Osteocyte (in vitro differentiated cells): ENCODE measurements at regions not wholly inside any gene's neighbourhood (a gene's known extent, or its start where the extent isn't known, plus 50 kb on each side); places are given as distances from the start of the nearest gene placed in this dataset.

Experiments used
- DNase-seq: peaks from one replicate; pipeline ENCODE4 v3.0.0; 2021; ENCODE audit warnings: mixed read lengths; ENCODE audit not compliant: unreplicated experiment; ENCODE audit errors: extremely low spot score
- H3K27ac Mint-ChIP-seq: one replicate; pipeline ENCODE4 v1.8.0; 2021; ENCODE audit warnings: mild to moderate bottlenecking, mixed read lengths; ENCODE audit not compliant: unreplicated experiment
- H3K27me3 Mint-ChIP-seq: one replicate; pipeline ENCODE4 v1.8.0; 2021; ENCODE audit warnings: mixed read lengths; ENCODE audit not compliant: unreplicated experiment
- H3K36me3 Mint-ChIP-seq: one replicate; pipeline ENCODE4 v1.8.0; 2021; ENCODE audit warnings: mixed read lengths; ENCODE audit not compliant: unreplicated experiment
- H3K4me1 Mint-ChIP-seq: one replicate; pipeline ENCODE4 v1.8.0; 2021; ENCODE audit warnings: mixed read lengths; ENCODE audit not compliant: unreplicated experiment
- H3K4me3 Mint-ChIP-seq: one replicate; pipeline ENCODE4 v1.8.0; 2021; ENCODE audit warnings: mild to moderate bottlenecking, moderate library complexity, mixed read lengths; ENCODE audit not compliant: unreplicated experiment
- H3K9me3 Mint-ChIP-seq: one replicate; pipeline ENCODE4 v1.8.0; 2021; ENCODE audit warnings: mixed read lengths; ENCODE audit not compliant: unreplicated experiment
- CTCF ChIP-seq: fragments of 200-600 bp; sonication (generic); IDR thresholded peaks from 2 replicates; pipeline ENCODE4 v1.5.0; 2021; ENCODE audit warnings: antibody characterized with exemption, mild to moderate bottlenecking, moderate library complexity

- Mint-ChIP-seq H3K27ac (no peak overlapping the region), H3K4me3 (no peak overlapping the region), H3K4me1 (no peaks in the 10 kb centered on the region), H3K36me3 (no peaks in the 10 kb centered on the region), H3K9me3 (no peaks in the 10 kb centered on the region), H3K27me3 (no peaks in the 10 kb centered on the region)
- no peak for TF ChIP-seq CTCF
- DNase-seq, result no peak
Observed at GRCh38 chr6:192313-192664, 100.0 kb upstream of the DUSP22 start.

- no peak overlapping the region for H3K27ac Mint-ChIP-seq
- H3K36me3 Mint-ChIP-seq, result no peaks in the 10 kb centered on the region
- H3K4me3 Mint-ChIP-seq, result no peak overlapping the region
- H3K9me3 Mint-ChIP-seq, result no peaks in the 10 kb centered on the region
- TF ChIP-seq CTCF, result no peak
- no peaks in the 10 kb centered on the region for H3K27me3 Mint-ChIP-seq
- no peak for DNase-seq
- no peaks in the 10 kb centered on the region for H3K4me1 Mint-ChIP-seq
Observed at GRCh38 chr6:193180-193579, 99.1 kb upstream of the DUSP22 start.

GRCh38 chr6:193773-194310 is 98.4 kb upstream of the DUSP22 start:
- H3K27me3 Mint-ChIP-seq, result no peaks in the 10 kb centered on the region

GRCh38 chr6:195861-196360 is 96.4 kb upstream of the DUSP22 start:
- H3K9me3 Mint-ChIP-seq, result no peaks in the 10 kb centered on the region
- no peak for DNase-seq
- H3K36me3 Mint-ChIP-seq, result no peaks in the 10 kb centered on the region

More at GRCh38 chr6:193773-194310, 98.4 kb upstream of the DUSP22 start:
- Mint-ChIP-seq H3K36me3 (no peaks in the 10 kb centered on the region), H3K4me3 (no peak overlapping the region), H3K4me1 (no peaks in the 10 kb centered on the region), H3K27ac (no peak overlapping the region), H3K9me3 (no peaks in the 10 kb centered on the region)
- DNase-seq, result no peak
- no peak for TF ChIP-seq CTCF

GRCh38 chr6:196543-196942 is 95.7 kb upstream of the DUSP22 start:
- no peaks in the 10 kb centered on the region for H3K4me1 Mint-ChIP-seq

More at GRCh38 chr6:195861-196360, 96.4 kb upstream of the DUSP22 start:
- no peak for TF ChIP-seq CTCF
- Mint-ChIP-seq H3K27ac (no peak overlapping the region), H3K4me1 (no peaks in the 10 kb centered on the region), H3K4me3 (no peak overlapping the region), H3K27me3 (peaks cover 3% of the 10 kb centered on the region)

More at GRCh38 chr6:196543-196942, 95.7 kb upstream of the DUSP22 start:
- H3K36me3 Mint-ChIP-seq, result no peaks in the 10 kb centered on the region
- peaks cover 3% of the 10 kb centered on the region for H3K27me3 Mint-ChIP-seq
- H3K9me3 Mint-ChIP-seq, result no peaks in the 10 kb centered on the region
- DNase-seq, result no peak
- H3K4me3 Mint-ChIP-seq, result no peak overlapping the region
- no peak overlapping the region for H3K27ac Mint-ChIP-seq
- no peak for TF ChIP-seq CTCF
